Astrocyte of the hippocampus (primary cell): ENCODE measurements at regions not wholly inside any gene's neighbourhood (a gene's known extent, or its start where the extent isn't known, plus 50 kb on each side); places are given as distances from the start of the nearest gene placed in this dataset.
"Not testable (repeated sequence)": the region's sequence is repeated elsewhere in the genome, so short reads cannot be mapped to it uniquely, and the experiment has no call there.

ENCODE experiments used
- DNase-seq: peaks from one replicate; pipeline ENCODE4 v3.0.0; 2011; ENCODE audit warnings: low read depth, low spot score

GRCh38 chr5:121640298-121640697, 211.4 kb upstream of the FTMT start:
- DNase-seq: no peak

- DNase-seq: no peak
These were observed 193.5 kb upstream of the FTMT start for GRCh38 chr5:121658221-121658620.

GRCh38 chr5:121660142-121660541, 191.5 kb upstream of the FTMT start:
- DNase-seq: no peak

- DNase-seq: not testable (repeated sequence)
These were observed 186.1 kb upstream of the FTMT start for GRCh38 chr5:121665542-121665941.

GRCh38 chr5:121667292-121667691, 184.4 kb upstream of the FTMT start:
- DNase-seq: no peak

GRCh38 chr5:121668635-121669034, 183.0 kb upstream of the FTMT start:
- peak; percentile 73 for DNase-seq

GRCh38 chr5:121671624-121672023, 180.1 kb upstream of the FTMT start:
- DNase-seq: no peak

- DNase-seq: no peak
These were observed 175.8 kb upstream of the FTMT start for GRCh38 chr5:121675924-121676323.

GRCh38 chr5:121681229-121681855, 170.3 kb upstream of the FTMT start:
- no peak for DNase-seq

- no peak for DNase-seq
These were observed 163.6 kb upstream of the FTMT start for GRCh38 chr5:121688126-121688525.

- peak; percentile 15 for DNase-seq
These were observed 162.9 kb upstream of the FTMT start for GRCh38 chr5:121688781-121689180.

- peak; percentile 20 for DNase-seq
These were observed 160.2 kb upstream of the FTMT start for GRCh38 chr5:121691478-121691877.

- no peak for DNase-seq
These were observed 159.5 kb upstream of the FTMT start for GRCh38 chr5:121692158-121692557.

GRCh38 chr5:121693864-121694263, 157.8 kb upstream of the FTMT start:
- DNase-seq: no peak

- DNase-seq: no peak
These were observed 156.4 kb upstream of the FTMT start for GRCh38 chr5:121695307-121695706.

- DNase-seq: no peak
These were observed 153.0 kb upstream of the FTMT start for GRCh38 chr5:121698690-121699089.

GRCh38 chr5:121701731-121702130, 150.0 kb upstream of the FTMT start:
- no peak for DNase-seq

GRCh38 chr5:121702682-121703081, 149.0 kb upstream of the FTMT start:
- no peak for DNase-seq

GRCh38 chr5:121704291-121704690, 147.4 kb upstream of the FTMT start:
- DNase-seq: no peak

- no peak for DNase-seq
These were observed 145.0 kb upstream of the FTMT start for GRCh38 chr5:121706686-121707085.

GRCh38 chr5:121707178-121707577, 144.5 kb upstream of the FTMT start:
- DNase-seq: no peak

- no peak for DNase-seq
These were observed 140.3 kb upstream of the FTMT start for GRCh38 chr5:121711416-121711815.

GRCh38 chr5:121719255-121719654, 132.4 kb upstream of the FTMT start:
- DNase-seq: no peak

GRCh38 chr5:121725450-121725849, 126.2 kb upstream of the FTMT start:
- DNase-seq: no peak
